Ovary (tissue), 3 donors: ENCODE measurements at regions not wholly inside any gene's neighbourhood (a gene's known extent, or its start where the extent isn't known, plus 50 kb on each side); places are given as distances from the start of the nearest gene placed in this dataset.

Experiments
- CTCF ChIP-seq, 3 donors: fragments of 450-650 bp in 2 of 3; fragments of 200-600 bp in 1 of 3; IDR thresholded peaks; one replicate each; pipeline versions ENCODE4 v1.5.1 to v1.8.0; 2016 to 2022; ENCODE audit warnings: antibody characterized with exemption in 3 of 3, mild to moderate bottlenecking in 1 of 3
- EP300 ChIP-seq: sonication (generic); formaldehyde crosslinking; IDR thresholded peaks from one replicate; pipeline ENCODE4 v1.6.1; 2017; ENCODE audit warnings: antibody characterized with exemption
- POLR2A ChIP-seq: fragments of 450-650 bp; IDR thresholded peaks from one replicate; pipeline ENCODE4 v1.6.1; 2017; ENCODE audit warnings: antibody characterized with exemption, mild to moderate bottlenecking, moderate library complexity
- donor health status: DM: no; HTN: no; CAD: no.

GRCh38 chr14:22036541-22037239 is 363.1 kb upstream of the OR4E1 start:
- TF ChIP-seq POLR2A (no peak), CTCF (IDR thresholded peaks at IDR 0.05) (no peak), EP300 (no peak)
